Activated T-helper 1 cell treated with anti-CD3 and anti-CD28 coated beads, Interleukin-12 subunit alpha, Interleukin-12 subunit beta, Interleukin-2, Interleukin-4 antibody, amounts not matched to agents 30 ng/mL and 10 ng/mL and 1 ng/mL, durations not matched to agents 14 hours and 24 hours and 36 hours (primary cell): ENCODE measurements at regions not wholly inside any gene's neighbourhood (a gene's known extent, or its start where the extent isn't known, plus 50 kb on each side); places are given as distances from the start of the nearest gene placed in this dataset.
"Not testable (repeated sequence)": the region's sequence is repeated elsewhere in the genome, so short reads cannot be mapped to it uniquely, and the experiment has no call there.

ENCODE experiments used
- DNase-seq: peaks from one replicate; pipeline ENCODE4 v3.0.0; 2021; ENCODE audit warnings: low spot score
- H3K27ac Mint-ChIP-seq: one replicate; pipeline ENCODE4 v1.8.0; 2021; ENCODE audit warnings: mild to moderate bottlenecking, mixed read lengths
- H3K27me3 Mint-ChIP-seq: one replicate; pipeline ENCODE4 v1.8.0; 2022; ENCODE audit warnings: mild to moderate bottlenecking, moderate library complexity, mixed read lengths; ENCODE audit not compliant: insufficient read depth
- H3K36me3 Mint-ChIP-seq: one replicate; pipeline ENCODE4 v1.8.0; 2021; ENCODE audit warnings: low read depth, mixed read lengths
- H3K4me1 Mint-ChIP-seq: one replicate; pipeline ENCODE4 v1.8.0; 2021; ENCODE audit warnings: low read depth, mixed read lengths
- H3K4me3 Mint-ChIP-seq: one replicate; pipeline ENCODE4 v1.8.0; 2021; ENCODE audit warnings: mild to moderate bottlenecking, moderate library complexity, mixed read lengths
- H3K9me3 Mint-ChIP-seq: one replicate; pipeline ENCODE4 v1.8.0; 2021; ENCODE audit warnings: mixed read lengths
- intact Hi-C: fragments of 100-400 bp; cut with micrococcal nuclease; formaldehyde crosslinking; loops from one replicate; pipeline ENCODE4 v1.15.1; 2024

- H3K27me3 Mint-ChIP-seq: no peaks in the 10 kb centered on the region
- intact Hi-C loops: no loop called here
- H3K27ac Mint-ChIP-seq: no peak overlapping the region
- H3K9me3 Mint-ChIP-seq: peaks cover 4% of the 10 kb centered on the region
- no peak overlapping the region for H3K4me3 Mint-ChIP-seq
- no peaks in the 10 kb centered on the region for H3K4me1 Mint-ChIP-seq
- no peak for DNase-seq
- H3K36me3 Mint-ChIP-seq: no peaks in the 10 kb centered on the region
Observed at GRCh38 chr5:89556215-89556913, 673.4 kb upstream of the MEF2C start.

GRCh38 chr5:89546657-89547056, 663.7 kb upstream of the MEF2C start:
- intact Hi-C loops: no loop called here
- H3K4me3 Mint-ChIP-seq: no peak overlapping the region
- no peak overlapping the region for H3K27ac Mint-ChIP-seq
- H3K27me3 Mint-ChIP-seq: no peaks in the 10 kb centered on the region
- no peak for DNase-seq
- no peaks in the 10 kb centered on the region for H3K9me3 Mint-ChIP-seq
- H3K36me3 Mint-ChIP-seq: no peaks in the 10 kb centered on the region
- H3K4me1 Mint-ChIP-seq: no peaks in the 10 kb centered on the region

DNA sequence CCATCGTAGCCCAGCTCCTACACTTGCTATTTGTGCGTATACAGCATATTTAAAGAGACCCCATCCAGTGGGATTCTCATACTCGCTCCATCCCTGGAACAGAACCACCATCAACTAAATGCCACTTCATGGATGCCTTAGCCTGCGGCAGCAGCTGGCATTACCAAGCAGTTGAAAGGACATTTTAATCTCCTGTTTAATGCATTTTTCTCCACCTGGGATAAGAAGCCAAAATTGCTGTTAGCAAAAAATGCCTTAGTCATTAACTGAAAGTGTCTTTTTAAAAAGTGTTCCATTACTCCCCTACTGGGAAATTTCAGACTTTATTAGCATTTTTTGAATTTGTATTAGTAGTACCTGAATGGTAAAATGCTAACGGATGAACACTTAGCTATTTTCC, 662.6 kb upstream of the MEF2C start:
- Mint-ChIP-seq H3K4me3 (no peak overlapping the region), H3K9me3 (no peaks in the 10 kb centered on the region), H3K36me3 (no peaks in the 10 kb centered on the region), H3K27ac (no peak overlapping the region), H3K4me1 (no peaks in the 10 kb centered on the region), H3K27me3 (no peaks in the 10 kb centered on the region)
- intact Hi-C loops: no loop called here
- DNase-seq: no peak

GRCh38 chr5:89545076-89545475, 662.1 kb upstream of the MEF2C start:
- Mint-ChIP-seq H3K4me1 (no peaks in the 10 kb centered on the region), H3K9me3 (no peaks in the 10 kb centered on the region), H3K27ac (no peak overlapping the region), H3K36me3 (no peaks in the 10 kb centered on the region), H3K4me3 (no peak overlapping the region), H3K27me3 (no peaks in the 10 kb centered on the region)
- no peak for DNase-seq
- intact Hi-C loops: no loop called here

- Mint-ChIP-seq H3K36me3 (no peaks in the 10 kb centered on the region), H3K27me3 (no peaks in the 10 kb centered on the region), H3K9me3 (no peaks in the 10 kb centered on the region), H3K4me3 (no peak overlapping the region), H3K4me1 (no peaks in the 10 kb centered on the region), H3K27ac (no peak overlapping the region)
- intact Hi-C loops: no loop called here
- DNase-seq: no peak
Observed at GRCh38 chr5:89542736-89543135, 659.8 kb upstream of the MEF2C start.

- Mint-ChIP-seq H3K27me3 (no peaks in the 10 kb centered on the region), H3K27ac (no peak overlapping the region), H3K36me3 (no peaks in the 10 kb centered on the region), H3K9me3 (no peaks in the 10 kb centered on the region), H3K4me1 (no peaks in the 10 kb centered on the region), H3K4me3 (no peak overlapping the region)
- intact Hi-C loops: no loop called here
- no peak for DNase-seq
Observed at GRCh38 chr5:89537800-89538199, 654.8 kb upstream of the MEF2C start.

DNA sequence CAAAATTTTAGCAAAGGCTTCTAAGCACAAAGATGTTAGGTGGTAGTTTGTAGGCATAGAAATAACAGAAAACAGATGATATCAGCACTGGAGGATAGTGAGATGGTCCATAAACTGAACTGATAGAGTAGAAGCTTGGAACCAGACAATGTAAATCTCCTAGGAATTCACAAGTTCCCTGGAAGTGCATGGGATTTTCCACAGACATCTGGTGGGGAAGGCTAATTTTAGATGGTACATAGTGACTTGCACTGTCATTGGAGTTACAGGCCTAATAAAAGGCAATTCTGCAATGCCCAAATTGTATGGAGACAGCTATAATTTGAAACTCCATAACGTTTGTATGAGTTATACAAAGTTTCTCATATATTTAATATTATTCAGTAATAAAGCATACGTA, 653.0 kb upstream of the MEF2C start:
- Mint-ChIP-seq H3K36me3 (no peaks in the 10 kb centered on the region), H3K27ac (no peak overlapping the region), H3K27me3 (no peaks in the 10 kb centered on the region), H3K4me3 (no peak overlapping the region), H3K9me3 (no peaks in the 10 kb centered on the region), H3K4me1 (no peaks in the 10 kb centered on the region)
- intact Hi-C loops: no loop called here
- no peak for DNase-seq

DNA sequence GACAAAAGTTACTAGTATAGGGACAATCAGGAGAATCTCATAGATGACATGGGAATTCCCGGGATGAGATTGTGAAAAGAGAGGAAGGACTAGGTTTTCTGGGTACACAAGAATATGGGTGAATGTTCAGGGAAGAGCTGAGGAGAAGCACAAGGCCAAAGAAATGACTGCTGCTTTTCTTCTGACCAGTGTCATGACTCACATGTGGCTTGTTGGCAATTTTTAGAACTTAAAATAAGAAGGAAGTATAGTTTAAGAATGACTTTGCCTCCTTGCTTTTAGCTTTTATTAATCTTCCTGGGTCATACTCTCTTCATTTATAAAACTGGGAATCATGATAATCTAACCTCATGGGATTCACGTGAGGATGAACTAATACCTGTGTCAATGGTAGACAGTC, 652.4 kb upstream of the MEF2C start:
- Mint-ChIP-seq H3K4me1 (no peaks in the 10 kb centered on the region), H3K27ac (no peak overlapping the region), H3K4me3 (no peak overlapping the region), H3K9me3 (no peaks in the 10 kb centered on the region), H3K27me3 (no peaks in the 10 kb centered on the region), H3K36me3 (no peaks in the 10 kb centered on the region)
- no peak for DNase-seq
- intact Hi-C loops: no loop called here

- intact Hi-C loops: no loop called here
- H3K4me1 Mint-ChIP-seq: no peaks in the 10 kb centered on the region
- H3K9me3 Mint-ChIP-seq: no peaks in the 10 kb centered on the region
- H3K4me3 Mint-ChIP-seq: no peak overlapping the region
- H3K27me3 Mint-ChIP-seq: no peaks in the 10 kb centered on the region
- H3K36me3 Mint-ChIP-seq: no peaks in the 10 kb centered on the region
- DNase-seq: no peak
- no peak overlapping the region for H3K27ac Mint-ChIP-seq
Observed at GRCh38 chr5:89534331-89534730, 651.3 kb upstream of the MEF2C start.

DNA sequence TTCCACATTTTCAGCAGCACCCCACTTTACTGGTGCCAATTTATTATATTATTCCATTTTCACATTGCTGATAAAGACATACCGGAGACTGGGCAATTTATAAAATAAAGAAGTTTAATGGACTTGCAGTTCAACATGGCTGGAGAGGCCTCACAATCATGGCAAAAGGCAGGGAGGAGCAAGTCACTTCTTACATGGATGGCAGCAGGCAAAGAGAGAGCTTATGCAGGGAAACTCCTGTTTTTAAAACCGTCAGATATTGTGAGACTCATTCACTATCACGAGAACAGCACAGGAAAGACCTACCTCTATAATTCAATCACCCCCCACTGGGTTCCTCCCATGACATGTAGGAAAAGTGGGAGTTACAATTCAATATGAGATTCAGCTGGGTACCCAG, 641.8 kb upstream of the MEF2C start:
- Mint-ChIP-seq H3K9me3 (no peaks in the 10 kb centered on the region), H3K4me1 (no peaks in the 10 kb centered on the region), H3K4me3 (no peak overlapping the region), H3K27ac (no peak overlapping the region), H3K36me3 (no peaks in the 10 kb centered on the region), H3K27me3 (no peaks in the 10 kb centered on the region)
- DNase-seq: no peak
- intact Hi-C loops: no loop called here

- H3K27ac Mint-ChIP-seq, intact Hi-C loops, H3K4me1 Mint-ChIP-seq, H3K4me3 Mint-ChIP-seq, H3K36me3 Mint-ChIP-seq, H3K27me3 Mint-ChIP-seq, H3K9me3 Mint-ChIP-seq, DNase-seq: not testable (repeated sequence)
Observed at GRCh38 chr5:89523867-89524266, 640.9 kb upstream of the MEF2C start.

GRCh38 chr5:89520771-89521170, 637.8 kb upstream of the MEF2C start:
- H3K36me3 Mint-ChIP-seq: no peaks in the 10 kb centered on the region
- intact Hi-C loops: no loop called here
- no peaks in the 10 kb centered on the region for H3K27me3 Mint-ChIP-seq
- H3K4me3 Mint-ChIP-seq: no peak overlapping the region
- no peak overlapping the region for H3K27ac Mint-ChIP-seq
- H3K4me1 Mint-ChIP-seq: no peaks in the 10 kb centered on the region
- DNase-seq: no peak
- no peaks in the 10 kb centered on the region for H3K9me3 Mint-ChIP-seq

GRCh38 chr5:89513299-89514044, 630.5 kb upstream of the MEF2C start:
- no peak for DNase-seq
- no peaks in the 10 kb centered on the region for H3K4me1 Mint-ChIP-seq

More at GRCh38 chr5:89513299-89514044, 630.5 kb upstream of the MEF2C start:
- intact Hi-C loops: no loop called here
- no peaks in the 10 kb centered on the region for H3K27me3 Mint-ChIP-seq
- no peaks in the 10 kb centered on the region for H3K36me3 Mint-ChIP-seq
- no peak overlapping the region for H3K27ac Mint-ChIP-seq
- H3K9me3 Mint-ChIP-seq: no peaks in the 10 kb centered on the region
- H3K4me3 Mint-ChIP-seq: no peak overlapping the region
